Endothelial cell (in vitro differentiated cells): ENCODE measurements at regions not wholly inside any gene's neighbourhood (a gene's known extent, or its start where the extent isn't known, plus 50 kb on each side); places are given as distances from the start of the nearest gene placed in this dataset.

Source experiments
- DNase-seq: peaks from one replicate; pipeline ENCODE4 v3.0.0; 2021; ENCODE audit warnings: low spot score
- H3K27ac Mint-ChIP-seq: one replicate; pipeline ENCODE4 v1.8.0; 2021; ENCODE audit warnings: mixed read lengths, inconsistent platforms; ENCODE audit not compliant: unreplicated experiment
- H3K27me3 Mint-ChIP-seq: one replicate; pipeline ENCODE4 v1.8.0; 2021; ENCODE audit warnings: mild to moderate bottlenecking, moderate library complexity, mixed read lengths, inconsistent platforms; ENCODE audit not compliant: unreplicated experiment
- H3K36me3 Mint-ChIP-seq: one replicate; pipeline ENCODE4 v1.8.0; 2021; ENCODE audit warnings: mild to moderate bottlenecking, low read depth, mixed read lengths, inconsistent platforms; ENCODE audit not compliant: unreplicated experiment
- H3K4me1 Mint-ChIP-seq: one replicate; pipeline ENCODE4 v1.8.0; 2021; ENCODE audit warnings: mild to moderate bottlenecking, mixed read lengths, inconsistent platforms; ENCODE audit not compliant: unreplicated experiment
- H3K4me3 Mint-ChIP-seq: one replicate; pipeline ENCODE4 v1.8.0; 2021; ENCODE audit warnings: mild to moderate bottlenecking, mixed read lengths, inconsistent platforms; ENCODE audit not compliant: unreplicated experiment
- H3K9me3 Mint-ChIP-seq: one replicate; pipeline ENCODE4 v1.8.0; 2021; ENCODE audit warnings: mixed read lengths, inconsistent platforms; ENCODE audit not compliant: unreplicated experiment
- TF ChIP-seq, protein P1 (sequence below): fragments of 200-600 bp; sonication (generic); IDR thresholded peaks from one replicate; pipeline ENCODE4 v1.5.0; 2021; ENCODE audit warnings: antibody characterized with exemption; ENCODE audit not compliant: unreplicated experiment

DNA sequence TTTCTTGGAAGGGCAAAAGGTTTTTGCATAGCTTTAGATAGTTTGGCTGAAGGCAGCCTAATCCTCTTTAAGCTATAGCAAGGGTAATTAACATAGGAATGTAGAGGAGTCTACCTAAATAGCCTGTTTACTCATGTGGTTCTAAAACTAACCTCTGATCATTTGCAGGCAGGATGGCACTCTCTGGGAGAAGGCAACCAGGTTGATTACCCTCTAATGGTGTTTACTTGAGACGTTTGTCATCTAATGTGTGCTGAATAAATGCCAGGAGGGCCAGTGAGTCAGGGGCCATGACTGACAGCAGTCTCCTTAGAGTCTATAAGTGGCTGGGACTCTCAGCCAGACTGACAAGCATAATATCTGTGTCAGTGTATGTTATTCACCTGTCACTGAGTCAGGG is 286.4 kb downstream of the PCNX1 start:
- H3K4me3 Mint-ChIP-seq: no peak overlapping the region
- peaks cover 5% of the 10 kb centered on the region for H3K9me3 Mint-ChIP-seq
- H3K36me3 Mint-ChIP-seq: peaks cover 4% of the 10 kb centered on the region
- H3K27ac Mint-ChIP-seq: no peak overlapping the region
- TF ChIP-seq, protein P1, sequence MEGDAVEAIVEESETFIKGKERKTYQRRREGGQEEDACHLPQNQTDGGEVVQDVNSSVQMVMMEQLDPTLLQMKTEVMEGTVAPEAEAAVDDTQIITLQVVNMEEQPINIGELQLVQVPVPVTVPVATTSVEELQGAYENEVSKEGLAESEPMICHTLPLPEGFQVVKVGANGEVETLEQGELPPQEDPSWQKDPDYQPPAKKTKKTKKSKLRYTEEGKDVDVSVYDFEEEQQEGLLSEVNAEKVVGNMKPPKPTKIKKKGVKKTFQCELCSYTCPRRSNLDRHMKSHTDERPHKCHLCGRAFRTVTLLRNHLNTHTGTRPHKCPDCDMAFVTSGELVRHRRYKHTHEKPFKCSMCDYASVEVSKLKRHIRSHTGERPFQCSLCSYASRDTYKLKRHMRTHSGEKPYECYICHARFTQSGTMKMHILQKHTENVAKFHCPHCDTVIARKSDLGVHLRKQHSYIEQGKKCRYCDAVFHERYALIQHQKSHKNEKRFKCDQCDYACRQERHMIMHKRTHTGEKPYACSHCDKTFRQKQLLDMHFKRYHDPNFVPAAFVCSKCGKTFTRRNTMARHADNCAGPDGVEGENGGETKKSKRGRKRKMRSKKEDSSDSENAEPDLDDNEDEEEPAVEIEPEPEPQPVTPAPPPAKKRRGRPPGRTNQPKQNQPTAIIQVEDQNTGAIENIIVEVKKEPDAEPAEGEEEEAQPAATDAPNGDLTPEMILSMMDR: no peak
- DNase-seq: no peak
- peaks cover 17% of the 10 kb centered on the region for H3K4me1 Mint-ChIP-seq
- H3K27me3 Mint-ChIP-seq: peaks cover 4% of the 10 kb centered on the region

DNA sequence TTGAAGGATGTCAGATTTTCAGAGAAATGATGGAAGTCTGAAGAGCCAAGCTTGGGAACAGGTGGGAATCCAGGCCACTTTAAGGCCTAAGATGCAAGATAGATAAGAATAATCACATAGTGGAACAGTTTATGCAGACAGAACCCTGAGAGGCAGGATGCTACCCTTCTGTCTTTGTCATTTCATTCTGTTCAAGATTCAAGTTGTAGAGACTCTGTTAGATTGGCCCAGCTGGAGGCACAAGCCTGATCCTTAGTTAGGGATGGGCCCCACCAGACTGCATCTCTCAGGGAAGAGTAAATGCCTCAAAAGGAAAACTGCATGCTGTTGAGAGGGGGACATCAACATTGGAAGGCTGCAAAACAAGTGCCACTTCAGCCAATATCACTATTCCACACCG is 287.0 kb downstream of the PCNX1 start:
- DNase-seq: no peak
- Mint-ChIP-seq H3K4me1 (peaks cover 19% of the 10 kb centered on the region), H3K27ac (no peak overlapping the region), H3K4me3 (no peak overlapping the region), H3K36me3 (peaks cover 4% of the 10 kb centered on the region), H3K9me3 (peaks cover 5% of the 10 kb centered on the region), H3K27me3 (peaks cover 4% of the 10 kb centered on the region)
- TF ChIP-seq, protein P1: no peak

DNA sequence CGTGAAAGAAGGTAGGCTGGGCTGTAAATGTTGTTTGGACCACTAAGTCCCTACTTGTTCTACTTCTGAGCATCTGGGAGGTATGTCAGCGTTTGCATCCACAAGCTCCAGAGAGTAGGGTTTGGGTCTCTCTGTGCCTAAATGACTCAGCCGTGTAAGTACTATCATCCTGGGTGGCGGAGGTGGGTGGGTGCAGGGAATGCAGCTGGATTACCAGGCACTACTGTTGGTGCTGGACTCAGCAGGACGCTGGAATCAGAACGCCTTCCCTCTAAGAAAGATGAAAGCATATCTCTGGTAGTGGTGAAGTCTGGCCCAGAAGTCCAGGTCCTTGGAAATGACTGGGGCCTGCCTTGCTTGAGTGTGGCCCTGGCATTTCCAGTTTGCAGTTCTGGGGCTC is 289.7 kb downstream of the PCNX1 start:
- no peak overlapping the region for H3K4me3 Mint-ChIP-seq
- peaks cover 5% of the 10 kb centered on the region for H3K9me3 Mint-ChIP-seq
- peaks cover 4% of the 10 kb centered on the region for H3K36me3 Mint-ChIP-seq
- H3K27ac Mint-ChIP-seq: no peak overlapping the region
- H3K4me1 Mint-ChIP-seq: peaks cover 19% of the 10 kb centered on the region
- TF ChIP-seq, protein P1: no peak
- no peak for DNase-seq
- peaks cover 8% of the 10 kb centered on the region for H3K27me3 Mint-ChIP-seq

DNA sequence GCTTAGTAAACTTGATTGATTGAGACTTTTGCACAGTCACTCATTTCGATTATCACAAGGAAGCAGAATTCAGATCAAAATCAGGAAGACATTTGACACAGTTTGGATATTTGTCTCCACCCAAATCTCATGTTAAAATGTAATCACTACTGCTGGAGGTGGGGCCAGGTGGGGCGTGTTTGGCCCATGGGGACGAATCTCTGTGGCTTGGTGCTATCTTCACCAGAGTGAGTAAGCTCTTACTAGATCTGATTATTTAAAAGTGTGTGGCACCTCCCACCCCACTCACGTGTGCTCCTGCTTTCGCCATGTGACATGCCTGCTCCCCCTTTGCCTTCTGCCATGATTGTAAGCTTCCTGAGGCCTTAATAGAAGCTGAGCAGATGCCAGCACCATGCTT is 291.4 kb downstream of the PCNX1 start:
- TF ChIP-seq, protein P1: no peak
- peaks cover 4% of the 10 kb centered on the region for H3K36me3 Mint-ChIP-seq
- peak overlapping the region; percentile 55 for H3K27ac Mint-ChIP-seq
- peaks cover 5% of the 10 kb centered on the region for H3K9me3 Mint-ChIP-seq
- H3K4me1 Mint-ChIP-seq: peaks cover 29% of the 10 kb centered on the region
- peaks cover 6% of the 10 kb centered on the region for H3K27me3 Mint-ChIP-seq
- no peak overlapping the region for H3K4me3 Mint-ChIP-seq
- DNase-seq: no peak

DNA sequence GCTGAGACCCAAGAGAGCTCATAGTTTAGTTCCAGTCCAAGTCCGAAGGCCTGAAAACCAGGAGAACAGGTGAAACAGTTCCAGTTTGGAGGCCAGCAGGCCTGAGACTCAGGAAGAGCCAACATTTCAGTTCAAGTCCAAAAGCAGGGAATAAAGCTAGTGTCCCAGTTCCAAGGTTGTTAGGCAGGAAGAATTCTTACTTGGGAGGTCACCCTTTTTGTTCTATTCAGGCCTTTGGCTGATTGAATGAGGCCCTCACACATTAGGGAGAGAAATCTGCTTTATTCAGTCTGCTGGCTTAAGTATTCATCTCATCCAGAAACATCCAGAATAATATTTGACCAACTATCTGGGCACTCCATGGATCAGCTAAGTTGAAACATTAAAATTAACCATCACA is 294.6 kb downstream of the PCNX1 start:
- TF ChIP-seq, protein P1: no peak
- H3K27ac Mint-ChIP-seq: no peak overlapping the region
- peaks cover 36% of the 10 kb centered on the region for H3K4me1 Mint-ChIP-seq
- no peak for DNase-seq
- no peaks in the 10 kb centered on the region for H3K9me3 Mint-ChIP-seq
- peaks cover 4% of the 10 kb centered on the region for H3K27me3 Mint-ChIP-seq
- no peak overlapping the region for H3K4me3 Mint-ChIP-seq
- peaks cover 9% of the 10 kb centered on the region for H3K36me3 Mint-ChIP-seq
